Hepatocyte (in vitro differentiated cells): ENCODE measurements at regions not wholly inside any gene's neighbourhood (a gene's known extent, or its start where the extent isn't known, plus 50 kb on each side); places are given as distances from the start of the nearest gene placed in this dataset.

Source experiments
- DNase-seq: peaks from one replicate; pipeline ENCODE4 v3.0.0-alpha.2; 2016; ENCODE audit warnings: low spot score
- H2AFZ ChIP-seq: fragments of 200-600 bp; sonication (generic); 2 replicates; pipeline ENCODE4 v1.6.0; 2016; ENCODE audit warnings: antibody characterized with exemption, mild to moderate bottlenecking
- H3K27ac ChIP-seq: fragments of 200-600 bp; sonication (generic); 2 replicates; pipeline ENCODE4 v1.5.1; 2016; ENCODE audit warnings: mild to moderate bottlenecking
- H3K27me3 ChIP-seq: fragments of 200-600 bp; sonication (generic); 2 replicates; pipeline ENCODE4 v1.6.1; 2016
- H3K36me3 ChIP-seq: fragments of 200-600 bp; sonication (generic); replicated peaks from 2 replicates; pipeline ENCODE4 v1.5.1; 2016; ENCODE audit warnings: low read depth; ENCODE audit not compliant: insufficient read depth
- H3K4me1 ChIP-seq: fragments of 200-600 bp; sonication (generic); 2 replicates; pipeline ENCODE4 v1.5.1; 2016; ENCODE audit warnings: mild to moderate bottlenecking, moderate library complexity; ENCODE audit not compliant: insufficient read depth
- H3K4me2 ChIP-seq: fragments of 200-600 bp; sonication (generic); 2 replicates; pipeline ENCODE4 v1.6.0; 2016
- H3K4me3 ChIP-seq: fragments of 200-600 bp; sonication (generic); 2 replicates; pipeline ENCODE4 v1.5.1; 2016; ENCODE audit warnings: mild to moderate bottlenecking
- H3K79me2 ChIP-seq: fragments of 200-600 bp; sonication (generic); 2 replicates; pipeline ENCODE4 v1.6.0; 2017; ENCODE audit warnings: mild to moderate bottlenecking
- H3K9me2 ChIP-seq: fragments of 200-600 bp; sonication (generic); replicated peaks from 2 replicates; pipeline ENCODE4 v1.6.0; 2017; ENCODE audit warnings: mild to moderate bottlenecking; ENCODE audit not compliant: insufficient read depth
- H3K9me3 ChIP-seq: fragments of 200-600 bp; sonication (generic); 2 replicates; pipeline ENCODE4 v1.5.1; 2016; ENCODE audit warnings: low read depth, mild to moderate bottlenecking
- H4K20me1 ChIP-seq: fragments of 200-600 bp; sonication (generic); 2 replicates; pipeline ENCODE4 v1.6.0; 2016; ENCODE audit warnings: mild to moderate bottlenecking; ENCODE audit not compliant: insufficient read depth, poor library complexity, severe bottlenecking
- EZH2 ChIP-seq: fragments of 200-600 bp; sonication (generic); IDR thresholded peaks from 2 replicates; pipeline ENCODE4 v1.6.1; 2016; ENCODE audit warnings: antibody characterized with exemption, mild to moderate bottlenecking, borderline replicate concordance
- EZH2phosphoT487 ChIP-seq: fragments of 200-600 bp; sonication (generic); IDR thresholded peaks from one replicate; pipeline ENCODE4 v1.6.1; 2018; ENCODE audit warnings: antibody characterized with exemption, mild to moderate bottlenecking, low read depth, moderate library complexity; ENCODE audit not compliant: unreplicated experiment, severe bottlenecking
- WGBS: methylation state at CpG from one replicate; pipeline ENCODE4 v1.1.6; 2016; ENCODE audit warnings: low lambda C conversion rate; ENCODE audit errors: missing lambda C conversion rate; 5-methylcytosine and 5-hydroxymethylcytosine counted together
- TF ChIP-seq, protein P1 (sequence below): fragments of 200-600 bp; sonication (generic); IDR thresholded peaks from 2 replicates; pipeline ENCODE4 v1.5.1; 2016; ENCODE audit warnings: antibody characterized with exemption, mild to moderate bottlenecking; ENCODE audit not compliant: poor library complexity

DNA sequence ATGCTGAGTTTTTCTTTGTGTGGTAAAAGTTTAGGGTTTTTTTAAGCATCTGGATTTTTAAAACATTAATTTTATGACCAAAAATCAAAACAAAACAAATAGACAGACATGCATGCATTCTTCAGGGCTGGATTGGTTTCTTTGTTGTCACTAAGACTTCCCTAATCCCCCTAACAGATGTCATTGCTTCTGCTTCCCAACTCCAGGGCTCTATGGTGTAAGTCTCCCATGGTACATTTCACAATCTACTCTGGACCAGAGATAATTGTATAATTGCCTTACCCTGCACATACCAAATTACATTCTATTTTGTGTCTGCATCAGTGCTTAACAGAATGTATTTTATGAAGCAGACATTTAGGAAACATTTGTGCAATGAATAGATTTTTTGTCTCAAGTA is 529.1 kb upstream of the SMIM31 start:
- DNase-seq: no peak
- TF ChIP-seq EZH2phosphoT487: no peak
- TF ChIP-seq, protein P1, sequence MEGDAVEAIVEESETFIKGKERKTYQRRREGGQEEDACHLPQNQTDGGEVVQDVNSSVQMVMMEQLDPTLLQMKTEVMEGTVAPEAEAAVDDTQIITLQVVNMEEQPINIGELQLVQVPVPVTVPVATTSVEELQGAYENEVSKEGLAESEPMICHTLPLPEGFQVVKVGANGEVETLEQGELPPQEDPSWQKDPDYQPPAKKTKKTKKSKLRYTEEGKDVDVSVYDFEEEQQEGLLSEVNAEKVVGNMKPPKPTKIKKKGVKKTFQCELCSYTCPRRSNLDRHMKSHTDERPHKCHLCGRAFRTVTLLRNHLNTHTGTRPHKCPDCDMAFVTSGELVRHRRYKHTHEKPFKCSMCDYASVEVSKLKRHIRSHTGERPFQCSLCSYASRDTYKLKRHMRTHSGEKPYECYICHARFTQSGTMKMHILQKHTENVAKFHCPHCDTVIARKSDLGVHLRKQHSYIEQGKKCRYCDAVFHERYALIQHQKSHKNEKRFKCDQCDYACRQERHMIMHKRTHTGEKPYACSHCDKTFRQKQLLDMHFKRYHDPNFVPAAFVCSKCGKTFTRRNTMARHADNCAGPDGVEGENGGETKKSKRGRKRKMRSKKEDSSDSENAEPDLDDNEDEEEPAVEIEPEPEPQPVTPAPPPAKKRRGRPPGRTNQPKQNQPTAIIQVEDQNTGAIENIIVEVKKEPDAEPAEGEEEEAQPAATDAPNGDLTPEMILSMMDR: no peak
- no peak for TF ChIP-seq EZH2
- Histone ChIP-seq H3K27ac (no peak overlapping the region), H3K4me2 (no peak overlapping the region), H3K79me2 (no peaks in the 10 kb centered on the region), H3K4me1 (no peaks in the 10 kb centered on the region), H3K9me2 (no peaks in the 10 kb centered on the region), H3K36me3 (no peaks in the 10 kb centered on the region), H3K27me3 (no peaks in the 10 kb centered on the region), H3K4me3 (no peak overlapping the region), H4K20me1 (no peaks in the 10 kb centered on the region), H3K9me3 (no peaks in the 10 kb centered on the region), H2AFZ (no peak overlapping the region)

DNA sequence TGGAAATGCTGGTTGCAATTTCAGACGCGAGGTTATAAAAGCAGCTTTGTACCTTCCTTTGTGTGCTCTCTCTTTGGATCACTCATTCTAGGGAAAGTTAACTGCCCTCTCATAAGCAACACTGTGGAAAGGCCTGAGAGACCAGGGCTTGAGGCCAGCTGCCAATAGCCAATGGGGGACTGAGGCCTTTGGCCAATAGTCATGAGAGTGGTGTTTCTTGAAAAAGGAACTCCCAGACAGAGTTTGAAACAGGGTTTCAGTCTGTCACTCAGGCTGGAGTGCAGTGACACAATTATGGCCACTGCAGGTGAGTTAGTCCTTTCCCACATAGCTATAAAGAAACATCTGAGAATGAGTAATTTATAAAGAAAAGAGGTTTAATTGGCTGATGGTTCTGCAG is 524.7 kb upstream of the SMIM31 start:
- H3K9me3 ChIP-seq: no peaks in the 10 kb centered on the region
- H3K4me3 ChIP-seq: no peak overlapping the region
- WGBS: 92% methylated on average over 2 of the region's 2 CpGs
- DNase-seq: no peak
- H3K4me1 ChIP-seq: no peaks in the 10 kb centered on the region
- H3K79me2 ChIP-seq: no peaks in the 10 kb centered on the region
- H4K20me1 ChIP-seq: no peaks in the 10 kb centered on the region
- TF ChIP-seq EZH2: no peak
- no peak for TF ChIP-seq EZH2phosphoT487
- TF ChIP-seq, protein P1: no peak
- H2AFZ ChIP-seq: no peak overlapping the region
- no peak overlapping the region for H3K27ac ChIP-seq
- no peaks in the 10 kb centered on the region for H3K9me2 ChIP-seq
- H3K4me2 ChIP-seq: no peak overlapping the region
- no peaks in the 10 kb centered on the region for H3K27me3 ChIP-seq
- H3K36me3 ChIP-seq: no peaks in the 10 kb centered on the region

DNA sequence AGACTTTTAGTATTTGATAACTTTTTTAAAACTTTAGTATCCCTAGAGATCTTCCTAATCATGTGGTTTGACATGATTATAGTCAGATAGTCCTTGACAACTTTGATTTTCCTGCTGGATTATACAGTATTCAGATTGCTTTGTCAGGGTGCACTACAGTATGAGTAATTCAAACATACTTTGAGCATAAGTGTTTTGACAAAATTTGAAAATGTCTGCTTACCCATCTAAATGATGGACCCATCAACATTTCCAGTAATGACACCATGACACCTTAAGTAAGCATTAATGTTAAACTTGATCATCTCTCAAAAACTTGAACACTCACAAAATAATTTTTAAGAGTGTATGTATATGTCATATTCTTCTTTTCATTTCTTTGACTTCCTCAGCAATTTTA is 514.5 kb upstream of the SMIM31 start:
- TF ChIP-seq EZH2phosphoT487: no peak
- TF ChIP-seq EZH2: no peak
- TF ChIP-seq, protein P1: no peak
- H3K4me2 ChIP-seq: no peak overlapping the region
- H3K36me3 ChIP-seq: no peaks in the 10 kb centered on the region

DNA sequence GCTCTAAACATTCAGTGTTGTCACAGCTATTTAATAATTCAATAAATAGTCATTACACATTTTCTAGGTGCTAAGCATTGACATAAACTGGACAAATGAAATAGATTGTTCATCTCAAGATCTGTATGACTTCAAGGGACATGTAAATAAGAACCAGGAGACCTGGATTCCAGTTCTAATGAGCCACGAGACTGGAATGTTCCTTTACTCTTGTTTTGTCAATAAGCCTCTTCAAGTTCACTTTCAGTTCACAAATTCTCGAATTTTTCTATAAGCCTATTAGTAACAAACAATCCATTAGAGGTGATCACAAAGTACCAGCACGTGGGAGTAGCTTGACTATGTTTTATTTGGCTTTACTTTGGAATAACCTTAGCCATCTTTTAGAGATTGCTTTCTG is 514.0 kb upstream of the SMIM31 start:
- Histone ChIP-seq H3K27me3 (no peaks in the 10 kb centered on the region), H3K4me2 (no peak overlapping the region), H2AFZ (no peak overlapping the region), H3K4me1 (no peaks in the 10 kb centered on the region), H3K27ac (no peak overlapping the region), H3K9me2 (no peaks in the 10 kb centered on the region), H3K4me3 (no peak overlapping the region), H3K79me2 (no peaks in the 10 kb centered on the region), H4K20me1 (no peaks in the 10 kb centered on the region), H3K9me3 (no peaks in the 10 kb centered on the region), H3K36me3 (no peaks in the 10 kb centered on the region)
- no peak for TF ChIP-seq EZH2phosphoT487
- TF ChIP-seq EZH2: no peak
- WGBS: 34% methylated on average over 3 of the region's 3 CpGs
- no peak for DNase-seq

More for the DNA sequence above, 514.5 kb upstream of the SMIM31 start:
- no peaks in the 10 kb centered on the region for H3K27me3 ChIP-seq
- H4K20me1 ChIP-seq: no peaks in the 10 kb centered on the region
- no peak for DNase-seq
- H3K4me1 ChIP-seq: no peaks in the 10 kb centered on the region
- no peak overlapping the region for H3K27ac ChIP-seq
- no peaks in the 10 kb centered on the region for H3K9me2 ChIP-seq
- no peak overlapping the region for H3K4me3 ChIP-seq
- H2AFZ ChIP-seq: no peak overlapping the region
- H3K79me2 ChIP-seq: no peaks in the 10 kb centered on the region
- H3K9me3 ChIP-seq: no peaks in the 10 kb centered on the region
